Fibroblast of skin of left quadriceps (primary cell): ENCODE measurements at regions not wholly inside any gene's neighbourhood (a gene's known extent, or its start where the extent isn't known, plus 50 kb on each side); places are given as distances from the start of the nearest gene placed in this dataset.
"Not testable (repeated sequence)": the region's sequence is repeated elsewhere in the genome, so short reads cannot be mapped to it uniquely, and the experiment has no call there.

Source experiments
- DNase-seq, 2 experiments: peaks; one replicate each; pipeline ENCODE4 v3.0.0-alpha.2; 2013; ENCODE audit warnings: low read depth in 2 of 2

GRCh38 chr15:28789401-28790114, 58.9 kb downstream of the GOLGA6L7 start:
- not testable (repeated sequence) for DNase-seq

GRCh38 chr15:28788649-28789400, 59.6 kb downstream of the GOLGA6L7 start:
- not testable (repeated sequence) for DNase-seq

GRCh38 chr15:28788176-28788575, 60.3 kb downstream of the GOLGA6L7 start:
- DNase-seq = not testable (repeated sequence)

GRCh38 chr15:28786521-28786920, 61.9 kb downstream of the GOLGA6L7 start:
- peak; percentile 15 to 20 for DNase-seq

- not testable (repeated sequence) for DNase-seq
Measured at GRCh38 chr15:28784347-28785163, 63.9 kb downstream of the GOLGA6L7 start.

GRCh38 chr15:28783873-28784272, 64.6 kb downstream of the GOLGA6L7 start:
- DNase-seq = no peak

- no peak for DNase-seq
Measured at GRCh38 chr15:28783466-28783865, 65.0 kb downstream of the GOLGA6L7 start.

- DNase-seq = not testable (repeated sequence)
Measured at GRCh38 chr15:28778397-28778796, 66.2 kb upstream of the GOLGA8M start.

GRCh38 chr15:28772857-28773256, 60.6 kb upstream of the GOLGA8M start:
- DNase-seq = not testable (repeated sequence)
